HuH-7 (cell line): ENCODE measurements at regions not wholly inside any gene's neighbourhood (a gene's known extent, or its start where the extent isn't known, plus 50 kb on each side); places are given as distances from the start of the nearest gene placed in this dataset.

ENCODE experiments used
- DNase-seq: peaks from one replicate; pipeline ENCODE4 v3.0.0; 2011; ENCODE audit warnings: low spot score

DNA sequence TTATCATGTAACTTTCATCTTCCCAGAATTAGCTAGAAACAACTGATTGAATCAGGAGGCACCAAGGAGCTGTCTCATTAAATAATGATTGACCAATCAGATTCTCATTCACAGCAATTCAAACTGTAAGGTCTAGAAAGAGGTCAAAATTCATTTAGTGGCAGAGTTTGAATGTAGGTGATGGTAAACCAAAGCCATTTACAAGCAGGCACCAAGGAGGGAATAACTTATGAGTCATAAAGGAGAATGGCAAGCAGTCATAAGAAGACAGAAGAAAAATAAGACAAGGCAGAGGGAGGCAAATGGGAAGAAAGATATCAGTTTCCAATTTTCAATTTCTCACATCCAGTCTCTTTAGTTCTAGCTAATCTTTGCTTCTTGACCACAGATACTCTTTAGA lies 52.9 kb upstream of the DEFB112 start:
- no peak for DNase-seq

DNA sequence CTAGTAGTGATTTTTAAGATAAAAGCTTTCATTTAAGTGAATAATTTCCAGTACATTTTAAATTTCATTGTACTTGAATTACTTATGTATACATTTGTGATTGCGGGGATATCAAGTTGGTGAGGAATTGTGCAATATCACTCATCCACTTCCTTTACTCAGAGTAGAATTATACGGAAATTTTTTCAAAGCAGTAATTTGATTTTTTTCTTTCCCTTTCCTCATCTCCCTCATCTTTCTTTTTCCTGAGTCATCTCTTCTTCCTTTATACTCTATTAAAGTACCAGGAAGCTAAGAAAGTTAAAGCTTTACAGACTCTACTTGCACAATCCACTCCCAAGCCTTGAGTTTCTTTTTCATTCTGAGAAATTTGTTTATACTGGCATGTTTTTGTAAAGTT lies 60.9 kb upstream of the DEFB112 start:
- DNase-seq, result no peak

DNA sequence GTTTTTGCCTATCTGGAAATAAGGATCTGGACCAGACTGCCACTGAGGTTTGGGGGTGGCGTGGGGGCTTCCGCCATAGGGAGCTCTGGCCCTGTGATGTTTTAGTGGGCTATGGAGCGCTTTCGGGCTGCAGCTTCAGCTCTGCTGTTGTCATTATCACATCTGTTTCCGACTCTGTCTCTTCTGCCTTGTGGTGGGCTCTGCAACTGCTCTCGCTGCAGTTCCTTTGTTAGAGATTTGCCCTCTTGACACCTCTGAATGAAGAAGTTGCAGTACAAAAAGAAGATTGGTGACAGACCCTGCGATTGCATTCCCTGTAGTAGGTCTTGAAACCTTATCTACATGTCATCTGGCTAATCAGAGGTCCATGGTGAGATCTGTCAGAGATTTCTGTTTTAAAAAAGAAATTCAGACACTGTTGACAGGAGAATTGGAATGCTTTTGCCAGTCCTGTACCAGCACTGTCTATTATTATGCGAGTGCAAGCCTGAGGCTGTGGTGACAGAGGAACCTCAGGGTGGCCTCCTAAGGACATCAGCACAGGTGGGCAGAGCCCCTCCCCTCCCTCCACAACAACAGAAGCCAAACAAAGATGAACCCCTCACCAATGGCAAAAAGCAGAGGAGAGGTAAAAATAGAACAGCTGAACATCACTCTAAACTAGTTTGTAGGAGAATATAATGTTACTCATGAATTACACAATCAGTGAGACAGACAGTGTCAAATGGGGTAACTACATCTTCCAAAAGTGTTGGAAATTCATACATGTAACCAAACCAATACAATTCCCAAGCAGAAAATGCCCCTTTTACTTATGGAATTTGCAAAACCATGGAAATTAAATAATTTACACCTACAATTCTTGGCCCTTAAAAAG lies 63.5 kb upstream of the DEFB112 start:
- no peak for DNase-seq

DNA sequence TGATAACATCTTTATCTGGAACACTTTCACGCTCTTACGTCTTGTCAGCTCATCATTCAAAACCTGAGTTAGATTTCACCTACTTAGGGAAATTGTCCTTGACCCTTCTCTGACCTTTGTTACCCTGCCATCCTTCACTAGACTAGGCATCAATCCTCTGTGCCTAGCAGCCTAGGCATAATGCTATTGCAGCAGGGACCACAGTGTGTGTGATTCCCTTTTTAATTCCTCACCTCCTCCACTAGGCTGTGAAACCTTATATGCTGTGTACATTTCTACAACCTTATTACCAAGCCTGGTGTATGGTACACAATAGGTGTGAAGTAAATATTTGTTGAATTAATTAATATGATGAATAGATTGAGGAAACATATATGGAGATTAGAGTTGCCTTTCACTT lies 66.7 kb upstream of the DEFB112 start:
- no peak for DNase-seq

DNA sequence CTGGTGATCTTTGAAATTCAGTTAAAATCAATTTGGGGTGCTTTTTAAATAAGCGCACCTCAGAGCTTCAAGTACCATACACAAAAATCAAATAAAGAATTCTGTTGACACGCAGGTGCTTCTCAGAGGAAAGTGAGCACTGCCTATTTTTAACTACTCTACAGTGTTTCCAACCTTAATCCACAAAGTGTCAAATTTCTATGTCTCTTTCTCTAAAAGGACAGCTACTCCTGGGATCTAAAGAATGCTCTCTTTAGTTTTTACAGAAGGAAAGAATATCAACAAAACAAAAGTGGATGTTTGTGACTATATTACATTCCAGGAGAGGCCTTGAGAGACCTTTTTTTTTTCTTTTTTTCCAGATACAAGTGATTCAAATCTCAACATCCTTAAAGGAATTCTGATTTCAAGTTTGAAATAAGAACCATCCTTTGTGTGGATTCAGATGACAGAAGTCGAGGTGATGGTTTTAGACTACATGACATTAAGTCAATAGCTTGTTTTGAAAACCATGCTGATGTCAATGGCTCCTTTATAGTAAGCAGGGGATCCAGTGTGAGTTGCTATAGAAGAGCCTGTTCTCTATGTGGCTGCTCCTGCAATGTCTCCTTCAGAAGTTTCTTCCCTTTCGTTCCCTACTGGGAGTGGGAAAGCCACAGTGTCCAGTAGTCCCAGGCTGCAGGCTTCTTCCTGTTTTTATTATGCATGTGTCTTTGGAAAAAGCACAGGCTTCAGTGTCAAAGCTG lies 67.2 kb upstream of the DEFB112 start:
- DNase-seq, result no peak

DNA sequence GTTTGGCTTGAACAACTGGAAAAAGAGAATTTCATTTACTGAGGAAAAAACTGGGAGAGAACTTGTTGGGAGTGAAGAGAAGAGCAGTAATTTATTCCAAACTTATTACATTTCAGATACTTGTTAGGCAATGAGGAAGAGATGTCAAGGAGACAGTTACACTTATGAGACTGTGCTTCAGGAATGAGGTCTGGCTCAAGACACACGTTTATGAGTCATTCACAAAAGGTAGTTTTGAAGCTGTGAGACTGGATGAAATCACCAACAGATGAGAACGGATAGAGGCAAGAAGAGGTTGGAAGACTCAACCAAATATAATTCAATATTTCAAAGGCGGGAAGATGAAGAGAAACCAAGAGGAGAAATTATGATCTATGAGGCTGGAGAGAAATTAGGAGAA lies 70.6 kb upstream of the DEFB112 start:
- DNase-seq, result no peak

DNA sequence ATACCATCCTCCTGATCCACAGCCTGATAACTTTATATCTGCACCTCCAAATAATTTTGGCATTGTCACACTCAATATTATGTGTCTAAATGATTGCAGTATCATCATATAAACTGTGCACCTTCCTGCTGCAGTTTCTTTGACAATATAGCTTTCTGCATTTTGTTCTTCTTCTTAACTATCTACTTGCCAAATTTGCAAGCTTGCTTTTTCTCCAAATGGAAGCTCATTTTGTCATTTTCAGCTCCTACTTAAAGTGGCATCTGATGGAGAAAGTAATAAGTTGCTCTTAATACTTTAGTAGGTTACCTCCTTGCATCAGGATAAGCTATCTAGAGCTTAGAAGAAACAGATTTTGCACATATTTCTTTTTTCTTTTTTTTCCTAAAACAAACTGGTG lies 74.0 kb upstream of the DEFB112 start:
- DNase-seq, result no peak

DNA sequence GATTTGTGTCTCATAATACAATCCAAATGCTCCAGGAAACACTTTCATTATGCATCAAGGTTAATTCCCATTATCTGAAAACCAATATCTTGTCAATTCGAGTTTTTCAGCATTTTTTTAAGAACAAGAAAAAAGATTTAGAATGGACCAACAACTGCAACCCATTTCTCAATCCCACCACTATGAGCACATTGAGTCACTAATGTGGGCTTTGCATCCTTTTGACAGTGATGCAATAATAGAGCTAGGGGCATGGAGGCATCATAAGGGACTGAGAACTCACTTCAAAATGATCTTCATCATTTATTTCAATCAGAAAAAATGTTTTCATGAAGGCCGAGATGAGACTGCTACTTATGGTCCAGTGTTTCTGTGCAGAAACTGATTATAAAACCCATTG lies 74.8 kb upstream of the DEFB112 start:
- no peak for DNase-seq

DNA sequence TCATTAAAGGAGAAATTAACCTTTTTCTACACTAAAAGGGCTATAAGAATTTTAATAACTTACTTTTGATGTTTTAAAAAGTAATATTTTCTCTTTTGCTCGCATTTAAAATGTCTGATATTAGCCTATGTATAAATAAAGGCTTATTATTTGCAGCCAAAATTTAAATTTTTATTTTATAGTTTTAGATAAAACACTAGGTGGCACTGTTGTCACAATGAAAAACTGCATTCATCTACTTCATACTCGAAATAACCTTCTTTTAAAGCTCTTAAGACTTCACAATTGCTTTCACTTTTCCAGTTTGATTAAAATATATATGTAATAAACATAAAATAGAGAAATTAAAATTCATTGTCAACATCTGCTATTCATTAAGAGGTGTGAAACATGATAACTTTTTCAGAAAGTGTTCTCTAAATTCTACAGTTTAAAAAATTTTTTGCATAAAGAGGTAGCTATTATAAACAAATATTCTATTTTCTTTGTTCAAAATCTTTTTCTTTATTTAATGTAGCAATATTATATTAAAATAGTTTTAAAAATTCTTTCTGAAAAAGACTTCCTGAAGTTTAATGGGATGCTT lies 78.8 kb upstream of the DEFB112 start:
- no peak for DNase-seq

DNA sequence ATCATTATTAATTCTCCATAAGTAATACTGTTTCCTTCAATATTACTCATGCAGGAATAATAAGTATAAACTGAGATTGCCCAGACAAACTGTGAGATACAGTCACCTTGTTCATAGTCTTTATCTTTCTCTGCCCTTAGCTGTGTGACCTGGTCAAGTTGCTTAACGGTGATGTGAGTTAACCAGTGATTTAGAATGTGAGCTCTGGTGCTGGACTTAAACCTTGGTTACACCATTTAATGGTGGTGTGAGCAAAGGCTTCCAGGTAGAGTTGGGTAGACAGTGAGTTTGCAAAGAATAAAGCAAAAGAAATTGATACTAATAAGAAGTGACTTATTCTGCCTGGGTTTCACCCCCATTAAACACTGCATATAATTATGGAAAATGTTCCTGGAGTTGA lies 86.2 kb upstream of the DEFB112 start:
- DNase-seq, result no peak

DNA sequence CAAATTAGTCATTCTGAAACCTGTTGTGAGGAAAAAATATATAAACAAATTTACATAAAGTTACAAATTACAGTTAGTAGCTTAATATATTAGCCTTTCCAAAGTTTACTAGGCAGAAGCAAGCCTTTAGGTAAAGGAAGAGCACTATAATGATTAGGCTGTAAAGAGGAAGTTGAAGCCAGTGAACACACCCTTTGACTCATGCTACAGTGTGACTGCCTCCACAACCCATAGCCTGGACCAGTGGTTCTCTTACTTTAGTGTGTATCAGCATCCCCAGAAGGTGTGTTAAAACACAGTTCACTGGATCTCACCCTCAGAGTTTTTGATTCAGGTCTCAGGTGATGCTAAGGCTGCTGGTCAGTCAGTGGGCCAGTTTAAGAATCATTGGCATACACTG lies 91.4 kb upstream of the DEFB112 start:
- no peak for DNase-seq

DNA sequence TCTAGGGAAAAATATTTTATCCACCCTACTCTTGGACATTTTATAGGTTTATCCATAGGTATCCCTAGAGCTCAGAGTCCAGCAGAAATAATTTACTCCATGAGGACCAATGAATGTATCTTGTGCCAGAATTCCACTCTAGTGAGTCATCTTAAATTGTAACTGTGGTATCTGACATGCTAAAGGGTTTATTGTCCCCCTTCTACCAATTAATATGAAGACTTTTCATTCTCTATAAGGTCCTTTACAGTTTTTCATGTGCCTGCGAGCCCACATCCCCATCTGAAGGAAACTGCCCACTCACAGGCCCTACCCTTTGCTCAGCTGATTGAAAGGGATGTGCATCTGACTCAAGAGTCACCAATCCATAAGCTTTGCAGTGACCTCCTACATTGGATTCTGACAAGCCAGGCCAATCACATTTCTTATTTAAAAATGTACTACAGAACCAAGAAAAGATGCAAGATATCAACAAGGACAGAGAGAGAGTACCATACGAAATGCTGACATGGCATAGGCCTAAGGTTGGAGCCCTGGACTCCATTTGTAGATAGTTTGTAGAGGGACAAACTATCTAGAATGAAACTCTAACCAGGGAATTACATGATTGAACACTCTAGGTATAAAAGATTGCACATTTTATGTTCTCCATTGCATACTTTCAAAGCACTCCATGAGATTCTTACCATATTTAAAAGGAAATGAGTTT lies 93.4 kb upstream of the DEFB112 start:
- no peak for DNase-seq

DNA sequence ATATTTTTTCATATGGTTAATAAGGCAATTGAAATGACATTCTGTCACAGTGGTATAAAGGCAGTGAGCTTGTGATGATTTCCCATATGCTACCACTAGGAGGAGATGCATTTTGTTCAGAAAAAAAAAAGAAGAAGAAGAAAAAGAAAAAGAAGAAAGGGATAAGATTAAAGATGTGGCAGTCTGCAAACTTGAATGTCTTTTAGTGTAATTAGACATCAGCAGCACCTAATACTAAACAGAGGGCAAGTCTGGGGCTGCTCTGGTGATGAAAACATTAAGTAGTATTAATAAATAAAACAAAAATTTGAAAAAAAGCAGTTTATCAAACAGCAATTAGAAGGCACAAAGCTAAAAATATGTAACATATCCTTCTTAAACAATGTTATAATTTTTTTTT lies 95.4 kb upstream of the DEFB112 start:
- no peak for DNase-seq

DNA sequence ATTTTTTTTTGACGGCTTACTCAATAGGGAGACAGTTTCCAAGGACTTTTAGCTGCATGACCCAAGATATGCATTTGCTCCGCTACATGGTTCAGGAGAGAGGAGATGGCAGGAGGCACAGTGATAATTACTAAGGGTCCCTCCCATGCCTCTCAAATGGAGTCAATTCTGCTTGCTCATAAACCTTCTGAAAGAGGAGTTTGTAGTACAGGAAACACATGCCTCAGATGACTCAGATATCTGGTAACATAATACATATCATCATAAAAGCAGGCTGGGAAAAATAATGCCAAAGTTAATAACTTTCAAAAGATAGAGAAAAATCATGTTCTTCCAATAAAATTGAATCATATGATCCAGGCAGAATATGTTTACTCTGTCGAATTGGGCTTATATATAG lies 97.6 kb upstream of the DEFB112 start:
- no peak for DNase-seq

DNA sequence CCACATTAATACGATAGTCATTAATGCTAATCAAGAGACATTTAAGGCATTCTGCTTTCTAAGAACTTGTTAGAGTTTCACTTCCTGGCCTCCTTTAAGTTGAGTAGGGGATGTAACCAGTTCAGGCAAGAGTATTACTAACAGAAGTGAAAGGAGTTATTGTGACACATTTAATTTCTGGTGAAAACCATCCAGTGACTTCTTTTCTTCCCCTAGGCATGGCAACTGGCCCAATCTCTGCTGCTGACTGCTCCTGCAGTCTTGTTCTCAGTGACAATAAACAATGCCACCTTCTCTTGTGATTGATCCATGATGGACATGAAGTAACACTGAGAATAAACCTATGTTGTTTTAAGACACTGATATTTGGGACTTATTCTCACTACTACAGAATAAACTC lies 130.9 kb upstream of the DEFB112 start:
- DNase-seq, result no peak

DNA sequence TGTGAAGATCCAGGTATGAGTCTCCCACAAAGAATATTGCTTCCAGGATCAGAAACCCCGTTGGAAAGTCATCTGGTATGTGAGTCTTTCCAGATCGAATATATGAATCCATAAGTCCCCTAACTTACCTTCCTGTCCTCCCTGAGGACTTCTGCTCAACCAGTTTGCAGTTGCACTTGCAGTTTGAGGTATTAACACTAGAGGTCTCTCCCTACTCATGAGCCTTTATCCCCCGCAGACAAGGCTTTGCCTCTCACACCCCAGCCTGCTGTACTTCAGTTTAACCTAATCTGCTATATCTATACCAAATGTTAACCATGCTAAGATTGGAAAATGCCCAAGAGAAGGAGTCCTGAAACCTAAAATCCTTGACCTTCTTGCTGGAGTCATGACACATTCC lies 135.3 kb upstream of the DEFB112 start:
- peak; percentile 8 for DNase-seq

DNA sequence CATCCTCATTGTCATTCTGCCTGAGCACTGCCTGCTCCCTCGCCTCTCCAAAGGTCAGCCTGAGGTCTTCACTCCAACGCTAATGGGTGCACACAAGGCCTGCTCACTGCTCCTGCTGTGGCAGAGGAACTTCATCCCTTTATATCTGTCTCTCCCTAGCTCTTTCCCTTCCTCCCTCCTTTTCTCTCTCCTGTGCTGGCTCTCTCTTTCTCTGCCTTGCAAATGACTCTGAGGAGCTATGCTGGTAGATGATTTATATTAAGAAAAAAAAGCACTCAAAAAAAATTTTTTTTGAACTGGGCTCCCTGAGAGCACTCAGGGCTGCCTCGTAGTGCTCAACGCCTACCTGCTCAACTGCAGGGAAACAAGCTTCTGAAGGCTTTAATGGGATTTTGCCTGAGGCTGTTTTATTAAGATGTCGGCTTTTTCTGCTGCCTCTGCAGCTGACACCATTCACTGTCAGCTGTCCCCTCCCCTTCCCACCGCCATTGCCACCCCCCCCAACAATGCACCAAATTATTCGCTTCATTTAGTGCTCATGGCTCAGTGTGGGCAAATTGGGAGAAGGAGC lies 137.7 kb upstream of the DEFB112 start:
- DNase-seq, result no peak

DNA sequence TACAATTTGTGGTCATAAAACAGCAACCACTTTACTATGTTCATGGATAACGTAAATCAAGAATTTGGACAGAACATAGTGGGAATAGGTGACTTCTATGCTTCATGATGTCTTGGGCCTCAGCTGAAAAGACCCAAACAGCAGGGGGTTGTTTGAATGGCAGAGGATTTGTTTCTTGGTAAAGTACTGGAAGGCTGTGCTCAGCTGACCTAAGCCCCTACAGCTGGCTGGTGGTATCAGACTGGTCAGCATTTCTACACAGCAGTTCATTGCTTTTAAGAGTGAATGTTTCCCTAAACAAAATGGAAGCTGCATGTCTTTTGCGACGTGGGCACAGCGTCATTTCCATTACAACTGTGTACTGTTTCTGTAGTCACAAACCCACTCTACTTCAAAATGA lies 148.5 kb upstream of the DEFB112 start:
- DNase-seq, result no peak

DNA sequence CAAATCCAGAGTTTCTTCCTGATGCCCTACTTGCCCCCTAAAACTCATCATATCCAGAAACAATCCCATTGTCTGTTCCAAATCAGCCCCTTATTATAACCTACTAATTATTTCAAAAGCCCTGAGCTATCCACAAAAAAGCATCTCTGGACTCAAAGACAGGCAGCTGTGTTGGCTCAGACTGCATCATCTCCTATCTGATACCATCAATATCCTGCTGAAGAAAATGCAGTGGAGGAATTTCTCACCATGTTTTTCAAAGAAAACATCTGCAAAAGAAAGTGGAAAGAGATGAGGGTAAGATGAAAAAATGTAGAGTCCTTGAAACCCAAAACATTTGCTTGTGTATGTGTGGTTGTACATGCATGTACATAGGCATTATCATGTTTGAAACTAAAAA lies 153.0 kb upstream of the DEFB112 start:
- no peak for DNase-seq

DNA sequence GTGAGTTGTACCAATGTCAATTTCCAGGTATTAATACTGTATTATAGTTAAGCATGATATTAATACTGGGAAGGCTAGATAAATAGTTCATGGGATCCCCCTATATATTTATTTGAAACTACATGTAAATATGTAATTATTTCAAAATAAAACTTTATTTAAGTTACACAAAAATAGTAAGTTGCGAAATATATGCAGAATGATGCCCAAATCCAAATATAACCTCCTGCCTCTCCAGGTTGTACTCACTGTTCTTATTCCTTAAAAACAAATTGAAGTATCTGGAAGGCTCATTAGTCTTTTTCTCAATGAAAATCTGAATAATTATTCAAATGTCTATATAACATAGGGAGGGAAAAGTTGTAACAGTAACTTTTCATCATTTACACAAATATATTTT lies 161.9 kb upstream of the DEFB112 start:
- no peak for DNase-seq

DNA sequence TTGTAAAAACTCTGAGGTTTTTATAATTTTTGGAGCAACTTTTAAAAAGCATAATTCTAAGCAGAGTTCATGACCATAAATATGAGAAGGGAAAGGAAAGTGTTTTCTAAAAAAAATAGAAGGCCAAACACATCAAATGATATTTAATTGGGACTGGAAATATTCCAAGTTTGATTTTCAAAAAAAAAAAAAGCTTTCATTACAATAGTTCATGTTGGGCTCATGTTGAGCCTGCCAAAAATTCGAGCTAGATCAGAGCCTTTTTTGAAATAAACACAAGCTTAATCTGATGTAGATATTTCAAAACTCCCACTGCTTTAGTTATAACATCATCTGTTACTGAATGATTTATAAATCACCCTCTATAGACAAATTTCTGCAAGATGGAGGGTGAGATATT lies 163.4 kb upstream of the DEFB112 start:
- DNase-seq, result no peak

DNA sequence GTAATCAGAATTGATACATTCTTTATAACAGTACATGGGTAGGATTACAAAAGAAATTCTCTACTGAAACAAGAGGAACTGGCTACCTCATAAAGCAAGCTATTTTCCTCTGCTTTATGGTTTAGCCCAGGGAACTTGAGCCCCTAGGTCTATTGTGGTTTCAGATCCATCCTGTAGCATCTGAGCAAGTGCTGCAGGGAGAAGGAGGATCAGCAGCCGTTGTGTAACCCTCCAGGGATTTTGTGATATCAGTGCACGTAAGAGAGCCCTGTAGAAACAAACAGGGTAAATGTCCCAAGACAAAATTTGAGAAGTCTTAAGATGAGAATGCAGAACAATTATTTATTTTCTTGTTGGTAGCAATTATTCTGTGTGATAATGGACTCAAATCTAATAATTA lies 165.2 kb upstream of the DEFB112 start:
- no peak for DNase-seq
